Keratinocyte (primary cell): ENCODE measurements at regions not wholly inside any gene's neighbourhood (a gene's known extent, or its start where the extent isn't known, plus 50 kb on each side); places are given as distances from the start of the nearest gene placed in this dataset.

ENCODE experiments used
- CTCF ChIP-seq, 3 experiments: IDR thresholded peaks in 1 of 3; conservative IDR thresholded peaks in 1 of 3; optimal IDR thresholded peaks in 1 of 3; 2 replicates in 2 of 3; 3 replicates in 1 of 3; pipeline versions ENCODE3 to v1.5.1; 2011; ENCODE audit warnings: low read length in 3 of 3, mild to moderate bottlenecking in 3 of 3, moderate library complexity in 2 of 3, control low read depth in 1 of 3, inconsistent platforms in 1 of 3; ENCODE audit not compliant: insufficient read depth in 2 of 3; ENCODE audit errors: extremely low read depth in 1 of 3
- EZH2 ChIP-seq: IDR thresholded peaks from one replicate; pipeline ENCODE4 v1.6.1; 2012; ENCODE audit warnings: inconsistent platforms, mild to moderate bottlenecking, low read length, moderate library complexity

GRCh38 chr14:51395361-51395849, 155.4 kb downstream of the TMX1 start:
- peak in 1 of 3 experiments; percentile 43 for TF ChIP-seq CTCF (optimal IDR thresholded peaks at IDR 0.05 in 1 of 3, IDR thresholded peaks at IDR 0.05 in 1 of 3, conservative IDR thresholded peaks at IDR 0.05 in 1 of 3; ENCODE audit: extremely low read depth in 1 of 3, insufficient read depth in 2 of 3, low read length in 3 of 3)
- no peak for TF ChIP-seq EZH2
